Fibroblast of gingiva (primary cell): ENCODE measurements at regions not wholly inside any gene's neighbourhood (a gene's known extent, or its start where the extent isn't known, plus 50 kb on each side); places are given as distances from the start of the nearest gene placed in this dataset.

Experiments used
- DNase-seq: peaks from one replicate; pipeline ENCODE4 v3.0.0-alpha.2; 2011; ENCODE audit warnings: low read depth

DNA sequence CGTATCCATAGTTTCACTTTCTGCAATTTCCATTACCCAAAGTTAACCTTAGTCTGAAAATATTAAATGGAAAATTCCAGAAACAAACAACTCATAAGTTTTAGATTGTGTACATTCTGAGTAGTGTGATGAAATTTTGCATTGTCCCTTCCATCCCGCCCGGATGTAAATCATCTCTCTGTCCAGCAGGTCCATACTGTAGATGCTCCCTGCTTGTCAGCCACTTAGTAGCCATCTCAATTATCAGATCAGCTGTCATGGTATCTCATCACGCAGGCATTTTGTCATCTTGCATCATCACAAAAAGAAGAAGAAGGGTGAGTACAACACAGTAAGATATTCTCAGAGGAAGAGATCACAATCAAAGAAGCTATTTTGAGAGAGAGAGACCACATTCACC lies 185.0 kb upstream of the STK17B start:
- DNase-seq: no peak

- no peak for DNase-seq
Observed at GRCh38 chr2:196360650-196361049, 189.3 kb upstream of the STK17B start.

DNA sequence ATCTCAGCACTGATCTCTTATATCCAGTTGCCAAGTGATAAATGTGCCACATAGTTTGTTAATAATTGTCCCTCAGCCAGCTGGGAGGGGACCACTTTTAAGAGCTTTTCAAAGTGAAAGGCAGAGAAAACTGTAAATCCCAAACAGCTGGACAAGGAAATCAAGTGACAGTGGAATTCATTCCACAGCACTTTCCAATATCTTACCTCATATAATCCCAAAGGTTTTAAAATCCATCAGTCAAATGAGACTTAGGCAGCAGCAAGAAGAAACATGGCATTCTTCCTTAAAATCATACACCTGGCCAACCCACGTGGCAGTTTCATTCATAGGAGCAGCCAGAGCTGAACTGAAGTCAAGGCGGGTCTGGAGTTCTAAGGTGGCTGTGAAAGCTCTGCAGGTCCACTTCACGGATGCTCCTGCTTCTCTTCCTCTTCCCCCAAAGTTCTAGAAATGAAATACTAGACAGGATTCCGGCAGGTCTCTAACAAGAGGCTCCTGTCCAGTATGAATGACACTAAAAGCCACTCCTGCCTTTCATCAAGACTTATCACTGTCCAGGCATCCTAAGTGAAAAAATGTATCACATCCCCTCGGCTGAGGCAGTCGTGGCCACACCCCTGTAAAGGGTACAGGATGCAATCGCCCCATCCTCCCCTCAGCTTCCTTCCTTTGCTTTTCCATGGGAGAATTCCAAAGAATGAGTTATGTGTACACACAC lies 190.4 kb upstream of the STK17B start:
- no peak for DNase-seq

DNA sequence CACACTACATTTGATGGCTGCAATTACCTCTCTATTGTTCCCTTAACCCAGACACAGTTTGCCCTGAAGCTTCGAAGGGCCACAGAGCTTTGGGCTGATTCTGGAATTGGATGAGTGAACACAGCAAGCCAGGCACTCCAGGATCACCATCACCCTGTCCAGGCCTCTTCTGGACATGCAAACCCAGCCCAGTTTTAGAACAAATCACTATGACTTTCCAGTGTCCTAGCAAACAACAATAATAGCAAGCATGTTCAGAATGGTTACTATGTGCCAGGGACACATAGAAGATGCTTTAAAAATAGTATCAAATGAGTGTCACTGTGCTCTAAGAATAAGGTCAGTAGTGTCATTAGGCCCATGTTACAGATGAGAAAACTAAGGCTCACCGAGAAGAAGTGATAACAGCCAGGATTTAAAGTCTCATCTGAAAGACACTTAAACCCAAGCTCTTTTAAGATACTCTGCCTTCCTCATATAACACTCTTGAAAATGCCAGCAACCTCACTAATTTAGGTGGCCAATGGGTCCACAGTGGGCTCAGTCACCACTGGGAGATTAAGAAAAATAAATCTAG lies 191.7 kb upstream of the STK17B start:
- DNase-seq: no peak

DNA sequence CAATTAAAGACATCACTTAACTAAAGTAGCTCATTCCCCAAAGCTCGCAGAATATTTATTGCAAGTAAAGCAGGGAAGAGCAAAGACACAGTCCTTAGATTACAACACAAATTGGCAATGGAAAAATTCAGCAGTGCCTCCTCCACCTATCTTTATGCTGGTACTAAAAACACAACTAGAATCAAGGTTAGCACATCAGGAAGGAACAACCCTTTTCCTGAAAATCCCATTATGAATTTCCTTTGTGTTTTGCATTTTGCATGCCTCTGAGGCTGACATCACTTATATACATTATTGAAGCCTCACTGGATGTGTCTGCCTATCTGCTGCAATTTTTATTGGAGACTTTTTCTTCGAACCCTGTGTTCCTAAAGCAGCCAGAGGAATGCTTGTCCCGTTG lies 193.8 kb upstream of the STK17B start:
- no peak for DNase-seq

- no peak for DNase-seq
Observed at GRCh38 chr2:196365923-196366322, 194.5 kb upstream of the STK17B start.

DNA sequence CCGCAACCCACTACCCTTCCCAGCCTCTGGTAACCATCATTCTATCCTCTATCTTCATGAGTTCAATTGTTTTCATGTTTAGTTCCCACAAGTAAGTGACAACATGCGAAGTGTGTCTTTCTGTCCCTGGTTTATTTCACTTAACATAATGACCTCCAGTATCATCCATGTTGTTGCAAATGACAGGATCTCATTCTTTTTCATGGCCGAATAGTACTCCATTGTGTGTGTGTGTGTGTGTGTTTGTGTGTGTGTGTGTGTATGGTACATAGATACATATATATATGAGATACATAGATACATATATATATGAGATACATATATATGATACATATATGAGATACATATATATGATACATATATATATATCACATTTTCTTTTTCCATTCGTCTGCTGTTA lies 196.3 kb upstream of the STK17B start:
- DNase-seq: no peak

GRCh38 chr2:196368546-196369225 lies 197.3 kb upstream of the STK17B start:
- no peak for DNase-seq

DNA sequence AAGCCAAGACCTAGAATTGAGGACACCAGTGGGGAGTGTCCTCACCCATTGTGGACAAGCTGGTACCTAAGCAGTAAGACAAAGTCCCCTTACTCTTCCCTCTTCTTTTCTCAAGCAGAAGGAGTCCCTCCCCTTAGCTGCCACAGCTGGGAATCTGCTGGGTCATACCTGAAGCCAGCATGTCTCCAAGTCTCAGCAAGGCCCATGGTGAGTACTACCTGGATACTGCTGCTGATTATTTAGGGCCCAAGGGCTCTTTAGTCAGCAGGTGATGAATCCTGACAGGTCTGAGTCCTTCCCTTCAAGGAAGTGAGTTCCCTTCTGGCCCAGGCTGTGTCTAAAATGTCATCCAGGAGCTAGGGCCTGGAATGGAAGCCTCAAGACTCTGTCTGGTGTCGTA lies 198.6 kb upstream of the STK17B start:
- DNase-seq: no peak

DNA sequence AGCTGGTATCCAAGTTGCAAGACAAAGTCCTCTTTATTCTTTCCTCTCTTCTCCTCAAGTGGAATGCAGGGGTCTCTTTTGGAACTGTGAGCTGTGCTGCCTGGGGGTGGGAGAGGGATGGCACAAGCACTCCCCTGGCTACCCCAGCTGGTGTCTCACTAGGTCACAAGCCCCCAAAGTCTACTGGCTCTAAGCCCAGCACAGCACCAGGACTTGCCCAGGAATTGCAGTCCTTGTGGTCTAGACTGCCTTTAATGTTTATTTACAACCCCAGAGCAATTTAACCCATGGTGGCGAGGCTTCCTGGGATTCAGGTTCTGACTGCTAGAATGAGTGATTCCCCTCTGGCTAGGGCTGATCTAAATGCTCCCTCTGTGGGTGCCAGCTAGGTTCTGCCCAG lies 199.0 kb upstream of the STK17B start:
- no peak for DNase-seq

DNA sequence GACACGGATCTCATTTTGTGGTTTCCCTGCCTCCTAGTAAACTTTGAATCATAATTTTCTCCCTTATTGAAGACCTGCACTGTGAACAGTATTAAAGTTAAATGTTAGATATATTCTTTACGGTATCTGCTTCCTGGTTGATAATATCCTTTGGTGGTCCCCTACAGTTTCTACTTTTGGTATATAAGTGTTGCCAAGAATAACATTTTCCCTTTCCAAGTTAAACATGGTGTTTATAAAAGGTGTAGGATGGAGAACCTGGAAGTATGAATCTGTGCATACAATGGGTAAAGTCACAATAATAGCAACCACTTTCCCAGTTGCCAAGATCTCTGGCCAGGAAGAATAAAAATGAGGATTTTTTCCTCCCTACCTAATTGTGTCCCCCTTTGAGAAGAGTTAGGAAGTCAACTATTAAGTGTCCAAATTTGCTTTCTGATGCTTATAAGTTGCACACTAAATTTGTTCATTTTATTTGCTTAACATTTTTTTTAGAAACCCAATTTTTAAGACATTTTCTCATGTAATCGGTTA lies 201.0 kb upstream of the STK17B start:
- DNase-seq: no peak

DNA sequence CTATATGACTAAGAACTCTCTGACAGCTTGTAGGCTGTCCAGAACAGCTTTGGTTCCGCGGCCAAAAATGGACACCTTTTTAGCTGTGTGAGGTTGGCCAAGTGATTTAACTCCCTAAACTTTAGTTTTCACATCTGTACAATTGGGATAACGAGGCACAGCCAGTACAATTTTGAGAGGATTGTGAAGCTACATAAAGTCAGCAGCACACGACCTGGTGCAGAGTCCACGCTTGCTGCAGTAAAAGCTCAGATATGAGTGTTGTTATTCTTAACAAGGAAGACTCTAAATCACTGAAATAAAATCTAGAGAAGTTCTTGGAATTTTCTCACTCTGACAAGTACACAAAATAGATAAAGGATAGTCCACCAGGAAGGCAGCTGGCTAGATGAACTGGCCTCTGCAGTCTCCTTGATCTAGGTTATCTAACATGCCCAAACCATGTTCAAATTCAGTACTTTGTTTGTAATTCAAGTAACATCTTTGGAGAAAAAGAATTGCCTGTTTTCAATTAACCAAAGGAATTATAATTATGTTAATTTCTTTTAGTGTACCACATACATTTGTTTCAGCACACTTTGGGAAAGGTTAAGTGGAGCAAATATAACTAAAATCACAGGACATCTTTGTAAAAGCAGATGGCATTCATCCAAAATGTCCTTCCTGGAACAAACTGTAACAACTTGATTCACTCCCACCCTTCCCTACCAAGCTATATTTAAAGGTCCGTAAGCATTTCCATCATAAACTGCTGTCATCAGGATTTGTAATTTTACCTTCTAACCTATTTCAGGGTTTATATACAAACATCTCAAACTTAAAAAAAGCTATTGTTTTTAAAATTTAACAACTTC lies 201.7 kb upstream of the STK17B start:
- no peak for DNase-seq

- peak; percentile 42 for DNase-seq
Observed at GRCh38 chr2:196376984-196377877, 205.9 kb upstream of the STK17B start.

DNA sequence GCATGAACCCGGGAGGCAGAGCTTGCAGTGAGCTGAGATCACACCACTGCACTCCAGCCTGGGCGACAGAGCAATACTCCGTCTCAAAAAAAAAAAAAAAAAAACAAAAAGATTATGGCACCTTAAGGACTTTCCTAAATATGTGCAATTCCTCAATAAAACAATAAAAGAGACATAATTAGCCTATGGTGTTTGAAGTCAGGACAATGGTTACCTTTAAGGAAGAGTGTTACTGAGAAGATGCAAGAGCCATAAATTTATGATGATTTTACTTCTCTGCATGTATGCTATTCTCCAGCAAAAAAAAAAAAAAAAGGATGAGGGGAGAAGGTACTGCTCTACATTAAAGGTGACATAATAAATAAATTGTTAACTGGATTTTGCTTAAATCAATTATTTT lies 208.2 kb upstream of the STK17B start:
- DNase-seq: no peak

DNA sequence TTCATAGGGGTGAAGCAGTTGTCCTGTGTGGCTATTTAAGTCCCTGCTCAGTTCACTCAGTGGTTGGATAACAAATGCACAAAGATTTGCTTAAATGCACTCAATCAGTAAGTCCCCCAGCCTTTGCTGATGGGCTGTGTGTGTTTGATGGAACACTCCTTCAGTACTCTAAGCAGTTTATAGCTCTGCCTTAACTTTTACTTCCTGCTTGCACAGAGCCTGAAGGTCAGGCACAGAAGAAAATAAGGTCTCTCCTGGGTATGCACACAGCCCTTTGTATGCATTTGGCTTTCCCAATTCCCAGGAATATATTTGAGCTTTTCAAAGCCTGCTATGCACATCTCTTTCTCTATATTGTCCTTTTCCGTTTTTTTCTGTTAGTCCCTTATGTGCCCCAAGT lies 208.7 kb upstream of the STK17B start:
- DNase-seq: no peak

DNA sequence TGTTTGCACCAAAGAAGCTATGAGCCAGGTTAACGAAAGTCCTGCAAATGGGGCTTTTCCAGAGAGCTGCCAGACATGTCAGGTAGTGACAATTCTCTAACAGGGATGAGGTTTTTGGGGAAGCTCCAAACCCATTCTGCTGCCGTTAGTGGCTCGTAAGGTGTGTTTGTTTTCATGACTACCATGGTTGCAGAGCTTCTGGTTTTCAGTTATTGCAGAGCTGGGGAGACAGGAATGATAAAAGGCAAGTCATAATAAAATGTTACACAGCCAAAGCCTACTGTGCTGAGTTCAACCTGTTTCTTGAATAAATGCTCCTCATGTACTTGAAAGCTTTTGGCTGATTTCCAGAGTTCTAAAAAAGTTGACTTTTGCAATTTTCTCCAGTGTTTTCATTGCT lies 209.2 kb upstream of the STK17B start:
- DNase-seq: no peak

DNA sequence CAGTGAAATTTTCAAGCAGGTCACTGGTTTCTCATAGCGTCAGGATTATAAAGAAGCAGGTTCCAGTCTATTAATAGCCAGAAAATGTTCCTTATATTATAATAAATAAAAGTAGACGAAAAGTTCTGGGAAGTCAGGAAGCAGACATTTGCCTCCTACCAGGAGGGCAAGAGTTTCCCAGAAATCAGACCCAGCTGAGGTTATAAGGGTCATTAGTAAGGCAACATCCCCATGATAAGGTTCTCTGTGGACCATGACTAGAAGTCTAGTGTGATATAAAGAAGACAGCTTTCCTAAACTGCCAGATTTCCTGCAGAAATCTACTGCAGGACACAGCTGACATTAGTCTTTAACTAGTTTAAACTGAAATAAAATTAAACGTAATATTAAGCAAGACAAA lies 210.1 kb upstream of the STK17B start:
- DNase-seq: no peak

- no peak for DNase-seq
Observed at GRCh38 chr2:196383799-196384198, 212.4 kb upstream of the STK17B start.

- DNase-seq: no peak
Observed at GRCh38 chr2:196384729-196385128, 213.4 kb upstream of the STK17B start.

- DNase-seq: no peak
Observed at GRCh38 chr2:196389670-196390069, 218.3 kb upstream of the STK17B start.
